ENCODE measurements at regions not wholly inside any gene's neighbourhood (a gene's known extent, or its start where the extent isn't known, plus 50 kb on each side); places are given as distances from the start of the nearest gene placed in this dataset.

GRCh38 chr3:96354106-96354505 lies 460.3 kb upstream of the EPHA6 start:
- Histone ChIP-seq H3K79me2 (ENCODE audit: insufficient read depth, low read length) (no peaks in the 10 kb centered on the region), H3K9me3 (ENCODE audit: low read depth, low read length) (no peaks in the 10 kb centered on the region), H4K20me1 (ENCODE audit: insufficient read depth, low read length) (no peaks in the 10 kb centered on the region), H3K4me2 (ENCODE audit: insufficient read depth, low read length) (no peak overlapping the region), H3K27me3 (ENCODE audit: insufficient read depth, low read length) (no peaks in the 10 kb centered on the region), H3K4me1 (ENCODE audit: insufficient read depth, low read length) (no peaks in the 10 kb centered on the region), H2AFZ (ENCODE audit: low read length) (no peak overlapping the region), H3K27ac (ENCODE audit: low read depth, low read length) (no peak overlapping the region), H3K4me3 (ENCODE audit: insufficient read depth, low read length) (no peak overlapping the region), H3K36me3 (ENCODE audit: insufficient read depth, low read length) (no peaks in the 10 kb centered on the region)
- TF ChIP-seq CTCF (IDR thresholded peaks at IDR 0.05; ENCODE audit: extremely low read depth, low read depth, low read length) = no peak
- DNase-seq (ENCODE audit: insufficient read length, low spot score, missing footprints) = no peak

- no peaks in the 10 kb centered on the region for H4K20me1 ChIP-seq (ENCODE audit: insufficient read depth, low read length)
- H3K9me3 ChIP-seq (ENCODE audit: low read depth, low read length) = no peaks in the 10 kb centered on the region
- no peak overlapping the region for H3K4me3 ChIP-seq (ENCODE audit: insufficient read depth, low read length)
- H3K27me3 ChIP-seq (ENCODE audit: insufficient read depth, low read length) = no peaks in the 10 kb centered on the region
- DNase-seq (ENCODE audit: insufficient read length, low spot score, missing footprints) = no peak
- no peaks in the 10 kb centered on the region for H3K79me2 ChIP-seq (ENCODE audit: insufficient read depth, low read length)
- no peaks in the 10 kb centered on the region for H3K4me1 ChIP-seq (ENCODE audit: insufficient read depth, low read length)
- TF ChIP-seq CTCF (IDR thresholded peaks at IDR 0.05; ENCODE audit: extremely low read depth, low read depth, low read length) = no peak
- H2AFZ ChIP-seq (ENCODE audit: low read length) = no peak overlapping the region
- no peak overlapping the region for H3K4me2 ChIP-seq (ENCODE audit: insufficient read depth, low read length)
- H3K27ac ChIP-seq (ENCODE audit: low read depth, low read length) = no peak overlapping the region
- H3K36me3 ChIP-seq (ENCODE audit: insufficient read depth, low read length) = no peaks in the 10 kb centered on the region
Observed at GRCh38 chr3:96354742-96355141, 459.7 kb upstream of the EPHA6 start.

- no peaks in the 10 kb centered on the region for H3K79me2 ChIP-seq (ENCODE audit: insufficient read depth, low read length)
- no peaks in the 10 kb centered on the region for H3K27me3 ChIP-seq (ENCODE audit: insufficient read depth, low read length)
- DNase-seq (ENCODE audit: insufficient read length, low spot score, missing footprints) = no peak
- no peak overlapping the region for H3K4me3 ChIP-seq (ENCODE audit: insufficient read depth, low read length)
- H3K4me2 ChIP-seq (ENCODE audit: insufficient read depth, low read length) = no peak overlapping the region
- H2AFZ ChIP-seq (ENCODE audit: low read length) = no peak overlapping the region
- H3K27ac ChIP-seq (ENCODE audit: low read depth, low read length) = no peak overlapping the region
- no peaks in the 10 kb centered on the region for H4K20me1 ChIP-seq (ENCODE audit: insufficient read depth, low read length)
- TF ChIP-seq CTCF (IDR thresholded peaks at IDR 0.05; ENCODE audit: extremely low read depth, low read depth, low read length) = no peak
- no peaks in the 10 kb centered on the region for H3K36me3 ChIP-seq (ENCODE audit: insufficient read depth, low read length)
- no peaks in the 10 kb centered on the region for H3K9me3 ChIP-seq (ENCODE audit: low read depth, low read length)
- no peaks in the 10 kb centered on the region for H3K4me1 ChIP-seq (ENCODE audit: insufficient read depth, low read length)
Observed at GRCh38 chr3:96361241-96361640, 453.2 kb upstream of the EPHA6 start.

- TF ChIP-seq CTCF (IDR thresholded peaks at IDR 0.05; ENCODE audit: extremely low read depth, low read depth, low read length) = no peak
- no peaks in the 10 kb centered on the region for H3K4me1 ChIP-seq (ENCODE audit: insufficient read depth, low read length)
- H4K20me1 ChIP-seq (ENCODE audit: insufficient read depth, low read length) = no peaks in the 10 kb centered on the region
- H3K36me3 ChIP-seq (ENCODE audit: insufficient read depth, low read length) = no peaks in the 10 kb centered on the region
- no peaks in the 10 kb centered on the region for H3K9me3 ChIP-seq (ENCODE audit: low read depth, low read length)
- no peaks in the 10 kb centered on the region for H3K27me3 ChIP-seq (ENCODE audit: insufficient read depth, low read length)
- H2AFZ ChIP-seq (ENCODE audit: low read length) = no peak overlapping the region
- no peak overlapping the region for H3K27ac ChIP-seq (ENCODE audit: low read depth, low read length)
- no peak overlapping the region for H3K4me3 ChIP-seq (ENCODE audit: insufficient read depth, low read length)
- H3K4me2 ChIP-seq (ENCODE audit: insufficient read depth, low read length) = no peak overlapping the region
- no peak for DNase-seq (ENCODE audit: insufficient read length, low spot score, missing footprints)
- no peaks in the 10 kb centered on the region for H3K79me2 ChIP-seq (ENCODE audit: insufficient read depth, low read length)
Observed at GRCh38 chr3:96370637-96371036, 443.8 kb upstream of the EPHA6 start.

Measured in osteoblast (primary cell).